ENCODE measurements at regions not wholly inside any gene's neighbourhood (a gene's known extent, or its start where the extent isn't known, plus 50 kb on each side); places are given as distances from the start of the nearest gene placed in this dataset.
"Not testable (repeated sequence)": the region's sequence is repeated elsewhere in the genome, so short reads cannot be mapped to it uniquely, and the experiment has no call there.

DNA sequence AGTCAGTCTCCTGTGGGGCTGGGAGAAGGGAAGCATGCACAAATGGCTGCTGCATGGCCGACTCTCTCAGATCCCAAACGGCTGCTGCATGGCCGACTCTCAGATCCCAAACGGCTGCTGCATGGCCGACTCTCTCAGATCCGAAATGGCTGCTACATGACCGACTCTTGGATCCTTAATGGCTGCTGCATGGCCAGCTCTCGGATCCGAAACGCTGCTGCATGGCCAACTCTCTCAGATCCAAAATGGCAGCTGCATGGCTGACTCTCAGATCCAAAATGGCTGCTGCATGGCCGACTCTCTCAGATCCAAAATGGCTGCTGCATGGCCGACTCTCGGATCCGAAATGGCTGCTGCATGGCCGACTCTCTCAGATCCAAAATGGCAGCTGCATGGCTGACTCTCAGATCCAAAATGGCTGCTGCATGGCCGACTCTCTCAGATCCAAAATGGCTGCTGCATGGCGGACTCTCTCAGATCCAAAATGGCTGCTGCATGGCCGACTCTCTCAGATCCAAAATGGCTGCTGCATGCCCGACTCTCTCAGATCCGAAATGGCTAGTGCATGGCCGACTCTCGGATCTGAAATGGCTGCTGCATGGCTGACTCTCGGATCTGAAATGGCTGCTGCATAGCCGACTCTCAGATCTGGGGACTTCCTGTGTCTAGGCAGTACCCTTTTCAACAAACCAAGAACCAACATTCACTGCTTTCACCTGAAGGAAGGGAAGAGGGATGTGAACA is 284.8 kb upstream of the SMIM21 start:
- not testable (repeated sequence) for H3K27me3 Mint-ChIP-seq; H3K36me3 Mint-ChIP-seq (ENCODE audit: insufficient read depth); H3K4me1 Mint-ChIP-seq (ENCODE audit: low read depth in 2 of 2); DNase-seq; H3K27ac Mint-ChIP-seq; ATAC-seq (replicated peaks); H3K4me3 Mint-ChIP-seq; H3K9me3 Mint-ChIP-seq

DNA sequence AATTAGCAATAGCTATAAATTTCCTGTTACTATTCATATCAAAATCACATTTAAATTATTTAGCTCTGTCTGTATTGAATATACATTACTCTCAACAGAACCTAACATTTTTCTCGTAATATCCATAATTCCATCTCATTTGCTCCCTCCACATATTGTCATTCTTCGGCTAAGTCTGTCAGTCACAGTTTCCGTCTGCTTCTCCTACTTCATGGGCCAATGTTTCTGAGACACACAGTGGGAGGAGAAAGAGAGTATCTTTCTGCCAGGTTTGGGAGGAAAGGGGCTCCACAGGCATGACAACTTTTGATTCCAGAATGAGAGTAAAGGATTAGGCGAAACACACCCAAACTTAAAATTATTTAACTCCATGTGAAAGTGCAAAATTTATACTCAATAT is 273.1 kb upstream of the SMIM21 start:
- no peaks in the 10 kb centered on the region for H3K4me1 Mint-ChIP-seq (ENCODE audit: low read depth in 2 of 2)
- H3K36me3 Mint-ChIP-seq (ENCODE audit: insufficient read depth): peaks cover 3% of the 10 kb centered on the region
- peaks cover 0 to 9% of the 10 kb centered on the region in 2 donors for H3K27me3 Mint-ChIP-seq
- ATAC-seq (replicated peaks) (no peak), DNase-seq (no peak)
- no peak overlapping the region for H3K27ac Mint-ChIP-seq
- H3K4me3 Mint-ChIP-seq: no peak overlapping the region
- no peaks in the 10 kb centered on the region for H3K9me3 Mint-ChIP-seq

DNA sequence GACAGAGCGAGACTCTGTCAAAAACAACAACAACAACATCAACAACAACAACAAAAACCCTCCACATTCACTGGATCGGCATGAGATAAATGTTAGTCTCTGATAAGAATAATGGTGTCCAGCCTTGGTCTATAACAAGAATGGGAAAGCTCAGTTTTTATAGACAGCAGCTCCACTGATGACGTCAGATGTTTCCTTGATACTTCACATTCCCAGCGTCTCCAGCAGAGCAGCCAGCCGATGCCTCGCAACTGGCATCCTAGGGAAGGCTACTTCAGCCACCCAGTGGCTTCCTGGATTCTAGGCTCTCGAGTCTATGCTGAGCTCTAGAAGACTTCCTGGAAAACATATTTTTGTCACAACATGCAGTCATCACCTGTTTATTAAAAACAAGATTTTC is 271.4 kb upstream of the SMIM21 start:
- no peaks in the 10 kb centered on the region for H3K4me1 Mint-ChIP-seq (ENCODE audit: low read depth in 2 of 2)
- H3K9me3 Mint-ChIP-seq: peaks cover 2 to 7% of the 10 kb centered on the region in 2 donors
- peaks cover 0 to 20% of the 10 kb centered on the region in 2 donors for H3K27me3 Mint-ChIP-seq
- H3K36me3 Mint-ChIP-seq (ENCODE audit: insufficient read depth): peaks cover 3% of the 10 kb centered on the region
- ATAC-seq (replicated peaks) (no peak), DNase-seq (no peak)
- H3K4me3 Mint-ChIP-seq: no peak overlapping the region
- no peak overlapping the region for H3K27ac Mint-ChIP-seq

DNA sequence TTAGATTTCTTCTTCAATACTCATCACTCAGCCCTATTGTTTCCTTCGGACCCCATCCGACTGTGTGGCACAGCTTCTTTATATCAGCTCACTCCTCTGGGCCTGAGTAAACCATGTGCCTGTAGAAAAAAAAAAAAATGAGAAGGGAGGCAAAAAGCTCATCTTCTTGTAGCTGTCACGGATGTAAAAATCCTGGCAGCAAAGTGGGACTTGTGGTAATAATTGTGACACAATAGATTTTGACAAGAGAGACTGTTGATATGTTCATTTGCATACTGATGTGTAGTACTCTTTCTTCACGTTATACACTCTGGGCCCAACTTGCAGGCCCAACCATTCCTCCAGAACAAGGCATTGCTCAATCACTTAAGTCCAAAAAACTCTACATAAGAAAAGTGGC is 270.0 kb upstream of the SMIM21 start:
- DNase-seq (no peak), ATAC-seq (replicated peaks) (no peak)

DNA sequence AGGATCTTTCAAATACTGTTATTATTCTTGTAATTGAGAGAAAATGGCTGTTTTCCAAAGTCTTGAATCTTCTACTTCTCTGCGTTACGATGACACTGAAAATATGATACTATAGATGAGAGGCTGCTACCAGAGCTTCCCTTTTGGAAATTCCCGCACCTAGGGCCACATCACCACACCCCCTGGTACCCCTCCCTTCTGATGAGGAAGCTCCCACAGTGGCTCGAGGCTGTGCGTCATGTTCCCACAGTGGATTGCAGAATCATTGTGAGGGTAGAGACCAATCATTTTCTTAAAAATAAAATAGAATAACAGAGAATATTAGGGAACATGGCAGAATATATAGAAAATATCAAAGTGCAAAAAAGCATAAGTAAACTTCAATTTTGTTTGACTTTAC is 268.9 kb upstream of the SMIM21 start:
- Mint-ChIP-seq H3K27me3 (peaks cover 0 to 10% of the 10 kb centered on the region in 2 donors), H3K36me3 (ENCODE audit: insufficient read depth) (peaks cover 3% of the 10 kb centered on the region), H3K9me3 (peaks cover 2 to 7% of the 10 kb centered on the region in 2 donors), H3K4me1 (ENCODE audit: low read depth in 2 of 2) (no peaks in the 10 kb centered on the region), H3K4me3 (no peak overlapping the region), H3K27ac (no peak overlapping the region)
- DNase-seq: no peak
- ATAC-seq (replicated peaks): no peak

More for the DNA sequence above, 270.0 kb upstream of the SMIM21 start:
- no peak overlapping the region for H3K4me3 Mint-ChIP-seq
- peaks cover 0 to 17% of the 10 kb centered on the region in 2 donors for H3K27me3 Mint-ChIP-seq
- no peaks in the 10 kb centered on the region for H3K4me1 Mint-ChIP-seq (ENCODE audit: low read depth in 2 of 2)
- no peak overlapping the region for H3K27ac Mint-ChIP-seq
- peaks cover 3% of the 10 kb centered on the region for H3K36me3 Mint-ChIP-seq (ENCODE audit: insufficient read depth)
- H3K9me3 Mint-ChIP-seq: peaks cover 2 to 7% of the 10 kb centered on the region in 2 donors

DNA sequence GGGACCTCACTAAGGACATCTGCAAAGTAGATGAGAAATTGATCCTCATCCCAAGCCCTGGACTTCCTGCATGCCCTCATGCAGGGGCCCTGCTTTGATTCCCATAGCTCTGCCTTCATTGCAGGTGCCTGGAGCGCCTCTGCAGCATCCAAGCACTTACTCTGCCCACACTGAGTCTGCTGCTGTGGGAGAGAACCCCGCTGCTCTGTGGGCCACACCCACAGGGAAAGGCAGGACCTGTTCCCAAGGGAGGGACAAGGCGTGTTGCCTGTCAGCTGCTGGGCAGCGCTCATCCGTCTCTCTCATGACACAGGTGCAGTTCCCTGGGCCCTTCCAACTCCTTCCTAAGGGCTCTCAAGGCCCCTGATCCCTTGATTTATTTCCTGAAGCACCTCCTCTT is 266.8 kb upstream of the SMIM21 start:
- ATAC-seq (replicated peaks) (no peak), DNase-seq (no peak)
- H3K9me3 Mint-ChIP-seq: peaks cover 2 to 7% of the 10 kb centered on the region in 2 donors
- H3K27me3 Mint-ChIP-seq: peaks cover 0 to 10% of the 10 kb centered on the region in 2 donors
- H3K36me3 Mint-ChIP-seq (ENCODE audit: insufficient read depth): peaks cover 3% of the 10 kb centered on the region
- H3K27ac Mint-ChIP-seq: no peak overlapping the region
- no peak overlapping the region for H3K4me3 Mint-ChIP-seq
- no peaks in the 10 kb centered on the region for H3K4me1 Mint-ChIP-seq (ENCODE audit: low read depth in 2 of 2)

DNA sequence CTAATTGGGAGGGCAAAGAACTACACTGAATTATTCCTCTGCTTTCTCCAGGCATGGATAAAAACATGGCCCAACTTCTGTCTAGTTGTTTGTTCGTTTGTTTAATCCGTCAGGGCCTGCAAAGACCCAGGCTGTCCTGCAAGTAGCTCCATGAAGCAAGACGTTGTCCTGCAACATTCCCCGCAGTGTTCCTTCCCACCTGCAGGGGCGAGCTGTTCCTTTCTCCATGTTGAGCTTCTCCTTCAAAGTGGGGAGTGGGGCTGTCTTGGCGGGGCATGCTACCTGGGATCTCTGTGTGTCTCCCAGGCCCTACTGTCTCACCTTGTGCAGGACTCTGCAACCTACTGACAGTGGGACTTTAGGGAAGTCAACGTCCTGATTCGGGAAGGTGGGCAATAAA is 264.0 kb upstream of the SMIM21 start:
- H3K9me3 Mint-ChIP-seq: peaks cover 2 to 7% of the 10 kb centered on the region in 2 donors
- ATAC-seq (replicated peaks) (no peak), DNase-seq (no peak)
- no peaks in the 10 kb centered on the region for H3K36me3 Mint-ChIP-seq (ENCODE audit: insufficient read depth)
- H3K4me3 Mint-ChIP-seq: no peak overlapping the region
- H3K27ac Mint-ChIP-seq: no peak overlapping the region
- peaks cover 8 to 16% of the 10 kb centered on the region in 2 donors for H3K27me3 Mint-ChIP-seq
- no peaks in the 10 kb centered on the region for H3K4me1 Mint-ChIP-seq (ENCODE audit: low read depth in 2 of 2)

DNA sequence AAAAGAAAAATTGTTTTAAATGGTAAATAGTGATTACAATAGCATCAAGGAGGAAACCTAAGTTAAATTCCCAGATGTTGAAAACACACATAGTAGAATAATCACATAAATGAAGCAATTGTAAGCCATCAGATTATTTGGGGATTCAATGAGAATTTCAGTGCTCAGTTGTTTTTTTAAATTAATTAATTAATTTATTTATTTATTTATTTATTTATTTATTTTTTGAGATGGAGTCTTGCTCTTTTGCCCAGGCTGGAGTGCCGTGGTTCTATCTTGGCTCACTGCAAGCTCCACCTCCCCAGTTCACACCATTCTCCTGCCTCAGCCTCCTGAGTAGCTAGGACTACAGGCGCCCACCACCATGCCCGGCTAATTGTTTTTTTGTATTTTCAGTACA is 262.8 kb upstream of the SMIM21 start:
- not testable (repeated sequence) for H3K4me3 Mint-ChIP-seq; H3K4me1 Mint-ChIP-seq (ENCODE audit: low read depth in 2 of 2); ATAC-seq (replicated peaks); H3K27ac Mint-ChIP-seq; H3K9me3 Mint-ChIP-seq; H3K36me3 Mint-ChIP-seq (ENCODE audit: insufficient read depth); DNase-seq
- peaks cover 11 to 25% of the 10 kb centered on the region in 2 donors for H3K27me3 Mint-ChIP-seq

DNA sequence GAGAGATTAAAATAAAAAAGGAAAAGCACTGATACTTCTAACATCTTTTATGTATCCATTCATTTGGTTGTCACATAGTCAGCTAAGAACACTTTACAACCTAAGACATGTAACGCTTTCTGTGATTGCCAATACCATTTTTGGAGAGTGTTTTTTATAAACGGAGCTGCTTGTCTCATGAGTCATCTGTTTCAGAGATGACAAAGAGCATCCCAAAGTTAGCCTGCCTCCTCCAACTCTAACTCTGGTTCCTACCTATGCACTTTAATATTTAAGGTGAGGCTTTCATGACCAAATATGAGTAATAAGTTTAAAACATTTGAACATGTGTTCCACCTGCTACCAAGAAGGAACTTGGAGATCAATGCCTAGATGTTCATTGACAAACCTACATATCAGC is 260.1 kb upstream of the SMIM21 start:
- Mint-ChIP-seq H3K9me3 (no peaks in the 10 kb centered on the region), H3K4me3 (no peak overlapping the region), H3K36me3 (ENCODE audit: insufficient read depth) (no peaks in the 10 kb centered on the region), H3K27ac (no peak overlapping the region), H3K4me1 (ENCODE audit: low read depth in 2 of 2) (no peaks in the 10 kb centered on the region), H3K27me3 (peaks cover 15 to 21% of the 10 kb centered on the region in 2 donors)
- no peak for DNase-seq
- ATAC-seq (replicated peaks): no peak

DNA sequence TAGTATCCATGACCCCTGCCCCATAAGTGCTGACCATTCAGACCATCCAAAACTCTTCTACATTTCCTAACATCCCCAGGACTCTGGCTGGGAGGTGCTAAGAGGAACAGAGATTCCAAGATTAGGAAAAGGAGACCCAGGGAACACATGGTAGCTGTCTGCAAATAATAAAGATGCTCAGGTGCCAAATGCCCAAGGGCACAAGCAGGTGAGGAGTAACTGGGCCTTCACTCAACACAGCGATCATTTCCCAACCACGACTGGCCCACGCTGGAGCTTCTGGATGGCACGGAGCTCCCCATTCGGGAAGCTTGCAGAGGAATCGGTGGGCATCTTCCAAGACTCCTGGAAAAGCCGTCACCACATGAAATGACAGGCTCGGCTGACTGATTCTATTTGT is 255.9 kb upstream of the SMIM21 start:
- Mint-ChIP-seq H3K27me3 (peaks cover 38 to 41% of the 10 kb centered on the region in 2 donors), H3K27ac (no peak overlapping the region), H3K4me3 (no peak overlapping the region), H3K36me3 (ENCODE audit: insufficient read depth) (no peaks in the 10 kb centered on the region), H3K4me1 (ENCODE audit: low read depth in 2 of 2) (no peaks in the 10 kb centered on the region), H3K9me3 (peaks cover 0 to 4% of the 10 kb centered on the region in 2 donors)
- DNase-seq: no peak
- ATAC-seq (replicated peaks): no peak

DNA sequence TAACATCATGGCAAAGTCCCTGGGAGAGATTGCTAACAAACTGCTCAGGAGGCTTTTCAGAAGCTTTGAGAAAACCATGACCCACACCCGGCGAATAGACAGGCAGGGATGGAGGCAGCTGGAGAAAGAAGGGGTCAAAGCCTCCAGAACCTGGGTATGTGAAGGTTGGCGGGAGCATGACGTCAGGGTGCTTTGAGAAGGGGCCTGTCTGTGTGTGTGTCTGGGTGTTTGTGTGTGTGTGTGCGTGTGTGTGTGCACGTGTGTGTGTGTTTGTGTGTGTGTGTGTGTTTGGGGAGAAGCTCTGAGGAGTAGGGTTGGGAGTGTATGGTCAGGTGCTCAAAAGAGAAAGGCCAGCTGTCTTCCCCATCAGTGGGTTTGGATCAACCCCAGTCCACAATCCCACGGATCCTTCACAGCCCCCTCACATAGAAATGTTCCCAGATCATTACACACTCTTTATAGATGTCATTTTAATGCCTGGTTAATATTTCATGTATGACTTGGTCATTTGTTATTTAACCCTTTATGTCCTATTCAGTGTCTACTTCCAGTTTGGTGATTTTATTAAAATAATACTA is 254.1 kb upstream of the SMIM21 start:
- Mint-ChIP-seq H3K27me3 (peaks cover 34% of the 10 kb centered on the region in 2 donors), H3K9me3 (peaks cover 0 to 4% of the 10 kb centered on the region in 2 donors), H3K4me1 (ENCODE audit: low read depth in 2 of 2) (no peaks in the 10 kb centered on the region), H3K36me3 (ENCODE audit: insufficient read depth) (no peaks in the 10 kb centered on the region), H3K27ac (no peak overlapping the region), H3K4me3 (no peak overlapping the region)
- ATAC-seq (replicated peaks) (no peak), DNase-seq (no peak)

DNA sequence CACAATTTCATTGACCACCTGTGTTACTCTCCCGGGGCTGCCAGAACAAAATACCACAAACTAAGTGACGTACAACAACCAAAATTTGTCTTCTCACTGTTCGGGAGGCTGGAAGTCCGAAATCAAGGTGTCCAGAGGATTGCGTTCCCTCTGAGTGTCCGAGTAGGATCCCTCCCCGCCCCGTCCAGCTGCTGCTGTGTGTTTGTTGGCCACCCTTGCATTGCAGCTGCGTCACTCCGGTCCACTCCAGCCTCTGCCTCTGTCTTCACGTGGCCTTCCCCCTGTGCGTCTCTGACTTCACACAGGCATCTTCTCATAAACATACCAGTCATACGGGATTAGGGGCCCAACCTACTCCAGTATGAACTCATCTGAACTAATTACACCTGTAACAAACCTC is 251.8 kb upstream of the SMIM21 start:
- ATAC-seq (replicated peaks) (no peak), DNase-seq (no peak)
- H3K27me3 Mint-ChIP-seq: peaks cover 23 to 35% of the 10 kb centered on the region in 2 donors
- H3K4me1 Mint-ChIP-seq (ENCODE audit: low read depth in 2 of 2): no peaks in the 10 kb centered on the region
- H3K9me3 Mint-ChIP-seq: peaks cover 0 to 6% of the 10 kb centered on the region in 2 donors
- no peak overlapping the region for H3K4me3 Mint-ChIP-seq
- H3K27ac Mint-ChIP-seq: no peak overlapping the region
- no peaks in the 10 kb centered on the region for H3K36me3 Mint-ChIP-seq (ENCODE audit: insufficient read depth)

DNA sequence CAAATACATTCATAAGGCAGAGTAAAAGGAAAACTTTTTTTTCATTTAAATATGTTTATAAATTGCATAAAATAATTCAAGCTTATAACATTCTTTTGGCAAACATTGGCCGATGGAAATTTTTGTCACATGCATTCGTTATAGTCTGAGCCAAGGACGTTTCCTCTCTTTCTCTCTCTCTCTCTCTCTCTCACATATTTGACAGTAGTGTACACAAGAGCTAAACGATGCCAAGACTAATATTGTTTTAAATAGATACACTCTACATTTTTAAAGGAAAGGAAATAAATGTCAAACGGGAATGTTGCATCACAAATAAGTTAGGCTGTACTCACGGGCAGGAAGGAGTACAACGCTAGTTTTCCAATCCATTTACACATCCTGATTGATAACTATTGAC is 251.1 kb upstream of the SMIM21 start:
- ATAC-seq (replicated peaks) (no peak), DNase-seq (no peak)
- Mint-ChIP-seq H3K9me3 (peaks cover 0 to 6% of the 10 kb centered on the region in 2 donors), H3K27ac (no peak overlapping the region), H3K36me3 (ENCODE audit: insufficient read depth) (no peaks in the 10 kb centered on the region), H3K4me3 (no peak overlapping the region), H3K4me1 (ENCODE audit: low read depth in 2 of 2) (no peaks in the 10 kb centered on the region), H3K27me3 (peaks cover 23 to 28% of the 10 kb centered on the region in 2 donors)

DNA sequence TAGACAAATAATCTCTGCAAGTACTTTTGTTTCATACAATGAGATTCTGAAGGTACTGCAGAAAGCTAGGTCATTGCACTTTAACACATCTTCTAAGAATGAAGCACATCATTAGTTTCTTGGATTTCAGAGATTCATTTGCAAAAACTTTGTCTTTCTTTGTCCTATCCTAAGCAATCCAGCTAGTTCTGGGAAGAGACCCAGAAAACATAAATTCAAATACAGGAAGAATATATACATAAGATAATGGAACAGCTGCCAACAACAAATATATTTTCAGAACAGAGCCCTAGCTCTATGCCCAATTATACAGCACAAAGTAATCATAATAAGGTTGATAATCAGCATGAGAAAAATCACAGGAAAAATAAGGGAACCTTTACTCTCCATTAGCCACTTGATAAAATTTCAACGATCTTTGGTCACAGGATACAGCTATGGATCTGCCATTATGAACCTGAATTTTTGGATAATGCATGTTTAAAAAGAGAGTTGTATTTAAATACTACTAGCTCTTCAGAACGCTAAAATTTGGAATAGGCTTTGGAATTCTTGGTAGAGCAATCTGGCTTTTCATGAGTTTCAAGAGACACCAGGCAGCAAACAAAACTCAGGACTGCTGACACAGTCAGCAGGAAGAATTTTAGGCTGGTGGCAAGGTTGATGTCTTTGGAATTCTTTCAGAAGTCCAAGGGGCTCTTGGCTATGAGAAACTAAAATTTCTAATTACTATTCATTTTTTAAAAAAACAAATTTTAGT is 250.4 kb upstream of the SMIM21 start:
- Mint-ChIP-seq H3K4me3 (no peak overlapping the region), H3K9me3 (peaks cover 0 to 6% of the 10 kb centered on the region in 2 donors), H3K27ac (no peak overlapping the region), H3K27me3 (peaks cover 23 to 26% of the 10 kb centered on the region in 2 donors), H3K4me1 (ENCODE audit: low read depth in 2 of 2) (no peaks in the 10 kb centered on the region), H3K36me3 (ENCODE audit: insufficient read depth) (no peaks in the 10 kb centered on the region)
- DNase-seq (no peak), ATAC-seq (replicated peaks) (no peak)

All from effector memory CD8-positive, alpha-beta T cell (primary cell).